ENCODE measurements at regions not wholly inside any gene's neighbourhood (a gene's known extent, or its start where the extent isn't known, plus 50 kb on each side); places are given as distances from the start of the nearest gene placed in this dataset.

DNA sequence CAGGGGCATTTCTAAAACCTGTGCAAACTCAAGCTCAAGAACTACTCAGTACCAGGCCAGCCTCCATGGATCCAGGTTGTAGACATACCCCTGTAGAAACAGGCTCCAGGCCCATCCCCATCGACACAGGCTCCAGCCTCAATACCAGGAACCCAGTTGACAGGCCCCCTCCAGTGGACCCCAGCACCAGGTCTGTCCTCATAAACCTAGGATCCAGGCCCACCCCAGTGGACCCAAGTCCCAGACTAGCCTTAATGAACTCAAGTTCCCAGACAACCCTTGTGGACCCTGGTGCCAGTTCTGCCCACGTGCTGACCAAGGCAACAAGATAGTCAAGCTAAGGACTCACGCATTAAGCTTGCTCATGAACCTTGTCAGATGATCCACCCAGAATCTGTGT lies 476.9 kb downstream of the TBC1D32 start:
- TF ChIP-seq POLR2A (IDR thresholded peaks at IDR 0.05; ENCODE audit: low read depth, low read length) (no peak), RAD21 (IDR thresholded peaks at IDR 0.05; ENCODE audit: low read length) (no peak), MAFK (IDR thresholded peaks at IDR 0.05; ENCODE audit: low read depth, low read length) (no peak), CEBPB (IDR thresholded peaks at IDR 0.05; ENCODE audit: low read depth, low read length) (no peak), FOS (IDR thresholded peaks at IDR 0.05; ENCODE audit: low read depth, low read length) (no peak), RFX5 (IDR thresholded peaks at IDR 0.05; ENCODE audit: low read depth, low read length) (no peak)
- TF ChIP-seq, protein P1, sequence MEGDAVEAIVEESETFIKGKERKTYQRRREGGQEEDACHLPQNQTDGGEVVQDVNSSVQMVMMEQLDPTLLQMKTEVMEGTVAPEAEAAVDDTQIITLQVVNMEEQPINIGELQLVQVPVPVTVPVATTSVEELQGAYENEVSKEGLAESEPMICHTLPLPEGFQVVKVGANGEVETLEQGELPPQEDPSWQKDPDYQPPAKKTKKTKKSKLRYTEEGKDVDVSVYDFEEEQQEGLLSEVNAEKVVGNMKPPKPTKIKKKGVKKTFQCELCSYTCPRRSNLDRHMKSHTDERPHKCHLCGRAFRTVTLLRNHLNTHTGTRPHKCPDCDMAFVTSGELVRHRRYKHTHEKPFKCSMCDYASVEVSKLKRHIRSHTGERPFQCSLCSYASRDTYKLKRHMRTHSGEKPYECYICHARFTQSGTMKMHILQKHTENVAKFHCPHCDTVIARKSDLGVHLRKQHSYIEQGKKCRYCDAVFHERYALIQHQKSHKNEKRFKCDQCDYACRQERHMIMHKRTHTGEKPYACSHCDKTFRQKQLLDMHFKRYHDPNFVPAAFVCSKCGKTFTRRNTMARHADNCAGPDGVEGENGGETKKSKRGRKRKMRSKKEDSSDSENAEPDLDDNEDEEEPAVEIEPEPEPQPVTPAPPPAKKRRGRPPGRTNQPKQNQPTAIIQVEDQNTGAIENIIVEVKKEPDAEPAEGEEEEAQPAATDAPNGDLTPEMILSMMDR (conservative IDR thresholded peaks at IDR 0.05; ENCODE audit: low read depth, low read length): no peak

All from IMR-90 (cell line).